HS-27A (cell line): ENCODE measurements at regions not wholly inside any gene's neighbourhood (a gene's known extent, or its start where the extent isn't known, plus 50 kb on each side); places are given as distances from the start of the nearest gene placed in this dataset.
"Not testable (repeated sequence)": the region's sequence is repeated elsewhere in the genome, so short reads cannot be mapped to it uniquely, and the experiment has no call there.

Experiments
- DNase-seq: peaks from one replicate; pipeline ENCODE4 v3.0.0-alpha.2; 2012; ENCODE audit warnings: low read depth, missing footprints

GRCh38 chr3:36077320-36077719 is 303.0 kb upstream of the STAC start:
- DNase-seq, result no peak

GRCh38 chr3:36082958-36083357 is 297.3 kb upstream of the STAC start:
- DNase-seq, result not testable (repeated sequence)

GRCh38 chr3:36095238-36095637 is 285.1 kb upstream of the STAC start:
- DNase-seq, result no peak

GRCh38 chr3:36097209-36097608 is 283.1 kb upstream of the STAC start:
- DNase-seq, result no peak

GRCh38 chr3:36114353-36114752 is 266.0 kb upstream of the STAC start:
- DNase-seq, result no peak

GRCh38 chr3:36124118-36124796 is 256.0 kb upstream of the STAC start:
- peak; percentile 45 for DNase-seq

GRCh38 chr3:36132214-36132613 is 248.1 kb upstream of the STAC start:
- DNase-seq, result no peak

GRCh38 chr3:36135863-36136262 is 244.4 kb upstream of the STAC start:
- no peak for DNase-seq

GRCh38 chr3:36142746-36143145 is 237.6 kb upstream of the STAC start:
- no peak for DNase-seq

GRCh38 chr3:36146404-36146803 is 233.9 kb upstream of the STAC start:
- no peak for DNase-seq

GRCh38 chr3:36147934-36148558 is 232.3 kb upstream of the STAC start:
- no peak for DNase-seq

GRCh38 chr3:36149447-36149865 is 230.8 kb upstream of the STAC start:
- no peak for DNase-seq

- DNase-seq, result no peak
Observed at GRCh38 chr3:36155515-36155914, 224.8 kb upstream of the STAC start.

- DNase-seq, result no peak
Observed at GRCh38 chr3:36164400-36164799, 215.9 kb upstream of the STAC start.

- DNase-seq, result no peak
Observed at GRCh38 chr3:36165509-36166290, 214.6 kb upstream of the STAC start.

GRCh38 chr3:36166477-36166876 is 213.8 kb upstream of the STAC start:
- DNase-seq, result peak; percentile 60

GRCh38 chr3:36172699-36173098 is 207.6 kb upstream of the STAC start:
- no peak for DNase-seq

GRCh38 chr3:36175113-36175812 is 205.0 kb upstream of the STAC start:
- DNase-seq, result no peak

- no peak for DNase-seq
Observed at GRCh38 chr3:36175916-36176461, 204.3 kb upstream of the STAC start.

GRCh38 chr3:36178018-36178417 is 202.3 kb upstream of the STAC start:
- no peak for DNase-seq

GRCh38 chr3:36182024-36182423 is 198.3 kb upstream of the STAC start:
- no peak for DNase-seq

- not testable (repeated sequence) for DNase-seq
Observed at GRCh38 chr3:36187197-36187596, 193.1 kb upstream of the STAC start.
